Smooth muscle cell (in vitro differentiated cells): ENCODE measurements at regions not wholly inside any gene's neighbourhood (a gene's known extent, or its start where the extent isn't known, plus 50 kb on each side); places are given as distances from the start of the nearest gene placed in this dataset.

Experiments used
- DNase-seq: peaks from one replicate; lab custom pipeline; 2025; ENCODE audit not compliant: unreplicated experiment; lab: John Stamatoyannopoulos, UW
- H2AFZ ChIP-seq: fragments of 200-600 bp; sonication (generic); 2 replicates; pipeline ENCODE4 v1.6.0; 2016; ENCODE audit warnings: antibody characterized with exemption, low read depth, mild to moderate bottlenecking
- H3F3A ChIP-seq: fragments of 200-600 bp; sonication (generic); 2 replicates; pipeline ENCODE4 v1.6.0; 2017; ENCODE audit warnings: antibody characterized with exemption, low read depth
- H3K27ac ChIP-seq: fragments of 200-600 bp; sonication (generic); 2 replicates; pipeline ENCODE4 v1.5.1; 2016; ENCODE audit warnings: low read depth, mild to moderate bottlenecking
- H3K27me3 ChIP-seq: fragments of 200-600 bp; sonication (generic); 2 replicates; pipeline ENCODE4 v1.6.1; 2016; ENCODE audit warnings: low read depth, mild to moderate bottlenecking
- H3K36me3 ChIP-seq: fragments of 200-600 bp; sonication (generic); 2 replicates; pipeline ENCODE4 v1.5.1; 2016; ENCODE audit warnings: low read depth
- H3K4me1 ChIP-seq: fragments of 200-600 bp; sonication (generic); 2 replicates; pipeline ENCODE4 v1.5.1; 2016; ENCODE audit warnings: low read depth
- H3K4me2 ChIP-seq: fragments of 200-600 bp; sonication (generic); 2 replicates; pipeline ENCODE4 v1.6.0; 2016; ENCODE audit warnings: mild to moderate bottlenecking
- H3K4me3 ChIP-seq: fragments of 200-600 bp; sonication (generic); 2 replicates; pipeline ENCODE4 v1.5.1; 2016; ENCODE audit warnings: mild to moderate bottlenecking
- H3K79me2 ChIP-seq: fragments of 200-600 bp; sonication (generic); 2 replicates; pipeline ENCODE4 v1.6.0; 2016; ENCODE audit warnings: low read depth, mild to moderate bottlenecking
- H3K9ac ChIP-seq: fragments of 200-600 bp; sonication (generic); 2 replicates; pipeline ENCODE4 v1.6.0; 2016; ENCODE audit warnings: low read depth
- H3K9me3 ChIP-seq: fragments of 200-600 bp; sonication (generic); replicated peaks from 2 replicates; pipeline ENCODE4 v1.5.1; 2016; ENCODE audit warnings: low read depth
- H4K20me1 ChIP-seq: fragments of 200-600 bp; sonication (generic); 2 replicates; pipeline ENCODE4 v1.6.0; 2016; ENCODE audit warnings: low read depth
- WGBS: methylation state at CpG from one replicate; pipeline ENCODE4 v1.1.7; 2016; ENCODE audit warnings: low lambda C conversion rate; 5-methylcytosine and 5-hydroxymethylcytosine counted together
- TF ChIP-seq, protein P1 (sequence below): fragments of 200-600 bp; sonication (generic); IDR thresholded peaks from 2 replicates; pipeline ENCODE4 v1.5.1; 2017; ENCODE audit warnings: borderline replicate concordance, mild to moderate bottlenecking, antibody characterized with exemption; ENCODE audit not compliant: insufficient read depth, poor library complexity, severe bottlenecking

DNA sequence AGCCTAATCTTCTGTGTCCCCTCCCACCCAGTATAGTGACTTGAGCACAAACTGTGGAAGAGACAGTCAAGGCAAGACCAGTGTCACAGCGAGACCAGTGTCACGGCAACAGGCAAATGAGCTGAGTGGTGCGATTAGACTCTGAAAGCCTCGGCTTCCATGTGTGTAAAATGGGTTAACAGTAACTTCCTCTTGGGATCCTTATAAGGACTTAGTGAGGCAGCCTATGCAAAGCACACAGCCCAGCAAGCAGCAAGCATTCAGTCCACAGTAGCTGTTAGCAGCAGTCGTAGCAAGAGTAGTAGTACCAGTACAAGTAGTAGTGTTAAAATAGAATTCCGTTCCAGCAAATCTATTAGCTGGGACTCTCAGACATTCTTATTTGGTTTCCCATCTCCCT is 334.1 kb downstream of the GABRB3 start:
- TF ChIP-seq, protein P1, sequence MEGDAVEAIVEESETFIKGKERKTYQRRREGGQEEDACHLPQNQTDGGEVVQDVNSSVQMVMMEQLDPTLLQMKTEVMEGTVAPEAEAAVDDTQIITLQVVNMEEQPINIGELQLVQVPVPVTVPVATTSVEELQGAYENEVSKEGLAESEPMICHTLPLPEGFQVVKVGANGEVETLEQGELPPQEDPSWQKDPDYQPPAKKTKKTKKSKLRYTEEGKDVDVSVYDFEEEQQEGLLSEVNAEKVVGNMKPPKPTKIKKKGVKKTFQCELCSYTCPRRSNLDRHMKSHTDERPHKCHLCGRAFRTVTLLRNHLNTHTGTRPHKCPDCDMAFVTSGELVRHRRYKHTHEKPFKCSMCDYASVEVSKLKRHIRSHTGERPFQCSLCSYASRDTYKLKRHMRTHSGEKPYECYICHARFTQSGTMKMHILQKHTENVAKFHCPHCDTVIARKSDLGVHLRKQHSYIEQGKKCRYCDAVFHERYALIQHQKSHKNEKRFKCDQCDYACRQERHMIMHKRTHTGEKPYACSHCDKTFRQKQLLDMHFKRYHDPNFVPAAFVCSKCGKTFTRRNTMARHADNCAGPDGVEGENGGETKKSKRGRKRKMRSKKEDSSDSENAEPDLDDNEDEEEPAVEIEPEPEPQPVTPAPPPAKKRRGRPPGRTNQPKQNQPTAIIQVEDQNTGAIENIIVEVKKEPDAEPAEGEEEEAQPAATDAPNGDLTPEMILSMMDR: no peak
- Histone ChIP-seq H2AFZ (no peak overlapping the region), H3K4me3 (no peak overlapping the region), H3K9me3 (no peaks in the 10 kb centered on the region), H3K4me1 (peaks cover 10% of the 10 kb centered on the region), H3F3A (no peaks in the 10 kb centered on the region), H3K27me3 (no peaks in the 10 kb centered on the region), H3K9ac (no peak overlapping the region), H3K4me2 (no peak overlapping the region), H3K36me3 (no peaks in the 10 kb centered on the region), H4K20me1 (no peaks in the 10 kb centered on the region), H3K27ac (no peak overlapping the region), H3K79me2 (no peaks in the 10 kb centered on the region)
- DNase-seq: no peak
- 92% methylated on average over 6 of the region's 6 CpGs for WGBS

DNA sequence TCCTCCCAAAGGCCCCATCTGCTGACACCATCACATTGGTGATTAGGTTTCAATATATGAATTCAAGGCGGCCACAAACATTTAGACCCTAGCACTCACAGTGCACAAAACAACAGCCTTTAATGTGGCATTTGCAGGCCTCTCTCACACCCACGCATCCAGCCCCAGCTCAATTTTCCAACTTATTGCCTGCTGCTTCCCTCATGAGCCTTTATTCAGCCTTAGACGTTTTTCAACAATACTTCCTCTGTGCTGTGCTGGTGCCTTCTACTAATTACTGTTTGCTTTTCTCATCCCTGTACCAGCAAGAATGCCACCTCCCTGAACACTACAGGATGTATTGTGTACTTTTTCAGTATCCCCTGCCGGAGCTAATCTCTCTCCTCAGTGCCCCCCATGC is 334.6 kb downstream of the GABRB3 start:
- 64% methylated on average over 4 of the region's 4 CpGs for WGBS
- Histone ChIP-seq H3K4me1 (peaks cover 10% of the 10 kb centered on the region), H3K36me3 (no peaks in the 10 kb centered on the region), H3K27ac (no peak overlapping the region), H4K20me1 (no peaks in the 10 kb centered on the region), H3K4me3 (no peak overlapping the region), H3F3A (no peaks in the 10 kb centered on the region), H3K9me3 (no peaks in the 10 kb centered on the region), H3K4me2 (no peak overlapping the region), H3K27me3 (no peaks in the 10 kb centered on the region), H3K79me2 (no peaks in the 10 kb centered on the region), H2AFZ (no peak overlapping the region), H3K9ac (no peak overlapping the region)
- TF ChIP-seq, protein P1: no peak
- DNase-seq: no peak

GRCh38 chr15:26433818-26434217 is 339.0 kb downstream of the GABRB3 start:
- no peak overlapping the region for H3K4me2 ChIP-seq
- H3K9ac ChIP-seq: no peak overlapping the region
- H2AFZ ChIP-seq: no peak overlapping the region
- no peaks in the 10 kb centered on the region for H3K9me3 ChIP-seq
- no peaks in the 10 kb centered on the region for H4K20me1 ChIP-seq
- WGBS: 94% methylated on average over 5 of the region's 5 CpGs
- H3K79me2 ChIP-seq: no peaks in the 10 kb centered on the region
- H3K27ac ChIP-seq: no peak overlapping the region
- no peak for DNase-seq
- TF ChIP-seq, protein P1: no peak
- H3K27me3 ChIP-seq: no peaks in the 10 kb centered on the region
- peaks cover 3% of the 10 kb centered on the region for H3K4me1 ChIP-seq
- H3F3A ChIP-seq: no peaks in the 10 kb centered on the region
- no peaks in the 10 kb centered on the region for H3K36me3 ChIP-seq
- no peak overlapping the region for H3K4me3 ChIP-seq

GRCh38 chr15:26433060-26433459 is 339.8 kb downstream of the GABRB3 start:
- H3K79me2 ChIP-seq: no peaks in the 10 kb centered on the region
- H2AFZ ChIP-seq: no peak overlapping the region
- TF ChIP-seq, protein P1: no peak
- no peaks in the 10 kb centered on the region for H3K27me3 ChIP-seq
- no peaks in the 10 kb centered on the region for H3K9me3 ChIP-seq
- no peak for DNase-seq
- no peaks in the 10 kb centered on the region for H4K20me1 ChIP-seq
- H3K27ac ChIP-seq: no peak overlapping the region
- H3K9ac ChIP-seq: no peak overlapping the region
- H3K4me1 ChIP-seq: no peaks in the 10 kb centered on the region
- no peaks in the 10 kb centered on the region for H3F3A ChIP-seq
- H3K36me3 ChIP-seq: no peaks in the 10 kb centered on the region
- no peak overlapping the region for H3K4me3 ChIP-seq
- H3K4me2 ChIP-seq: no peak overlapping the region
- 85% methylated on average over 2 of the region's 2 CpGs for WGBS
